ENCODE measurements at regions not wholly inside any gene's neighbourhood (a gene's known extent, or its start where the extent isn't known, plus 50 kb on each side); places are given as distances from the start of the nearest gene placed in this dataset.

- TF ChIP-seq CTCF (IDR thresholded peaks at IDR 0.05; ENCODE audit: low read depth, low read length) = no peak
- TF ChIP-seq EZH2phosphoT487 (IDR thresholded peaks at IDR 0.05; ENCODE audit: low read depth) = no peak
Observed at GRCh38 chr20:1842281-1842680, 52.9 kb upstream of the SIRPA start.
